ENCODE measurements at regions not wholly inside any gene's neighbourhood (a gene's known extent, or its start where the extent isn't known, plus 50 kb on each side); places are given as distances from the start of the nearest gene placed in this dataset.

- DNase-seq: no peak
- H3K36me3 Mint-ChIP-seq (ENCODE audit: low read depth): peaks cover under 1% of the 10 kb centered on the region
- no peak for TF ChIP-seq CTCF (IDR thresholded peaks at IDR 0.05)
- no peak overlapping the region for H3K4me3 Mint-ChIP-seq
- H3K27me3 Mint-ChIP-seq (ENCODE audit: low read depth, poor library complexity): no peaks in the 10 kb centered on the region
- peaks cover 40% of the 10 kb centered on the region for H3K4me1 Mint-ChIP-seq
- peak overlapping the region; percentile 82 for H3K27ac Mint-ChIP-seq
- peaks cover under 1% of the 10 kb centered on the region for H3K9me3 Mint-ChIP-seq
Observed at GRCh38 chr6:125597411-125598253, 151.8 kb upstream of the HEY2 start.

GRCh38 chr6:125598422-125598821 is 151.0 kb upstream of the HEY2 start:
- no peak for DNase-seq

GRCh38 chr6:125604257-125604656 is 145.2 kb upstream of the HEY2 start:
- Mint-ChIP-seq H3K36me3 (ENCODE audit: low read depth) (peaks cover 35% of the 10 kb centered on the region), H3K4me3 (no peak overlapping the region), H3K9me3 (peaks cover 52% of the 10 kb centered on the region), H3K27ac (no peak overlapping the region), H3K27me3 (ENCODE audit: low read depth, poor library complexity) (peaks cover 4% of the 10 kb centered on the region), H3K4me1 (peaks cover 11% of the 10 kb centered on the region)
- TF ChIP-seq CTCF (IDR thresholded peaks at IDR 0.05): no peak
- DNase-seq: no peak

More at GRCh38 chr6:125598422-125598821, 151.0 kb upstream of the HEY2 start:
- Mint-ChIP-seq H3K4me1 (peaks cover 40% of the 10 kb centered on the region), H3K9me3 (peaks cover 8% of the 10 kb centered on the region), H3K27ac (no peak overlapping the region), H3K27me3 (ENCODE audit: low read depth, poor library complexity) (no peaks in the 10 kb centered on the region), H3K4me3 (no peak overlapping the region), H3K36me3 (ENCODE audit: low read depth) (peaks cover 9% of the 10 kb centered on the region)
- no peak for TF ChIP-seq CTCF (IDR thresholded peaks at IDR 0.05)

- H3K4me1 Mint-ChIP-seq: peaks cover 46% of the 10 kb centered on the region
- H3K9me3 Mint-ChIP-seq: peaks cover 23% of the 10 kb centered on the region
- H3K4me3 Mint-ChIP-seq: peak overlapping the region; percentile 62
- no peaks in the 10 kb centered on the region for H3K27me3 Mint-ChIP-seq (ENCODE audit: low read depth, poor library complexity)
- TF ChIP-seq CTCF (IDR thresholded peaks at IDR 0.05): no peak
- peaks cover 12% of the 10 kb centered on the region for H3K36me3 Mint-ChIP-seq (ENCODE audit: low read depth)
- peak; percentile 12 for DNase-seq
- H3K27ac Mint-ChIP-seq: peak overlapping the region; percentile 94
Observed at GRCh38 chr6:125611573-125612344, 137.7 kb upstream of the HEY2 start.

- Mint-ChIP-seq H3K4me3 (peak overlapping the region; percentile 62), H3K4me1 (peaks cover 46% of the 10 kb centered on the region), H3K36me3 (ENCODE audit: low read depth) (peaks cover 12% of the 10 kb centered on the region), H3K27ac (peak overlapping the region; percentile 94), H3K27me3 (ENCODE audit: low read depth, poor library complexity) (no peaks in the 10 kb centered on the region), H3K9me3 (peaks cover 20% of the 10 kb centered on the region)
- DNase-seq: no peak
- no peak for TF ChIP-seq CTCF (IDR thresholded peaks at IDR 0.05)
Observed at GRCh38 chr6:125612345-125612846, 137.0 kb upstream of the HEY2 start.

Data from nephron progenitor cell (in vitro differentiated cells).